Colon (tissue), 2 donors: ENCODE measurements at regions not wholly inside any gene's neighbourhood (a gene's known extent, or its start where the extent isn't known, plus 50 kb on each side); places are given as distances from the start of the nearest gene placed in this dataset.

ENCODE experiments used
- FAIRE-seq: peaks from 2 replicates; lab custom pipeline; 2012; peaks lifted over from hg19 to GRCh38; lab: Jason Lieb, UNC
- donor health status: control.
- donor health status: control.

DNA sequence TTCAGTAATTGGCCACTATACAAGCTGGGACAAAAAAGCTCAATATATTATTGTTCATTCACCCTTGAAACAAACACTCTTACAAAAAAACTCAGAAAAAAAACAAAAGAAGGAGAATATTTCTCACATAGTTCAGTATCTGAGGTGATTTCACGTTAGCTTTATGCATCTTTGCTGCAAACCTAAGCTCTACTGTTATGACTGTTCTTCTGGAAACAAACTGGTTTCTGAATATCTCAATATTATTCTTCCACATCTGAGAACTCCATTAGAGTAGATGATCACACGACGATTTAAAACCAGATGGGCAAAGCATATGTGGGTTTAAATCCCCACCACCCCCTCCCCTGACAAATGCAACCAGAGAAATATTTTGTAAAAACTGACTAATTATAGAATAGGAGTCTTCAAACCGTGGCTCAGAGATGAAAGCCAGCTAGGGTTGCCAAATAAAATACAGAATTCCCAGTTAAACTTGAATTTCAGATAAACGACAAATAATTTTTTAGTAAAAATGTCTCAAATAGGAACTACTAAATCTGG is 182.0 kb upstream of the FAM241A start:
- no peak for FAIRE-seq

- FAIRE-seq: no peak
Observed at GRCh38 chr4:111977419-111977965, 167.8 kb upstream of the FAM241A start.

GRCh38 chr4:111979921-111980320 is 165.3 kb upstream of the FAM241A start:
- no peak for FAIRE-seq

GRCh38 chr4:111982089-111982488 is 163.2 kb upstream of the FAM241A start:
- no peak for FAIRE-seq

- no peak for FAIRE-seq
Observed at GRCh38 chr4:111984169-111984819, 161.0 kb upstream of the FAM241A start.

DNA sequence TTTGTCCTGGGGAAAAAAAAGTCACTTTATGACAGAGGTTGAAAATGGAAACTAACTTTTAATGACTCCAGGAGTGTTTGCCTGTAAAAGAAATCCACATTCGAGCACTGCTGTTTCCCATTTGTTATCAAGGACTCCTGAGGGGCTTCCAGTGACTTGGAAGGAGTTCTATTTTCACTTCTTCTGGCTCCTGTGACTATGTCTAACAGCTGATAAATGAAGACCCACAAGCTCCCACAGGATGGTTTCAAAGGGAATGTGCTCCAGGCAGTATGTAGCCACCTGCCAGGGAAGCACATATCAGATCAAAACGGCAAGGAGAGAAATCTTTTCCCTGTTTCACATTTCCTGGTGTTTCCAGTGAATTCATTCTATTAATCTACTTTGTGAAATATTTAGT is 159.8 kb upstream of the FAM241A start:
- FAIRE-seq: no peak

- FAIRE-seq: no peak
Observed at GRCh38 chr4:111986095-111986494, 159.2 kb upstream of the FAM241A start.

GRCh38 chr4:111988514-111988913 is 156.7 kb upstream of the FAM241A start:
- no peak for FAIRE-seq

- FAIRE-seq: no peak
Observed at GRCh38 chr4:111989817-111990216, 155.4 kb upstream of the FAM241A start.

GRCh38 chr4:111991163-111991562 is 154.1 kb upstream of the FAM241A start:
- no peak for FAIRE-seq

- FAIRE-seq: no peak
Observed at GRCh38 chr4:111991797-111992196, 153.5 kb upstream of the FAM241A start.

- FAIRE-seq: no peak
Observed at GRCh38 chr4:111992351-111993168, 152.7 kb upstream of the FAM241A start.

GRCh38 chr4:111994392-111994791 is 150.9 kb upstream of the FAM241A start:
- FAIRE-seq: no peak

DNA sequence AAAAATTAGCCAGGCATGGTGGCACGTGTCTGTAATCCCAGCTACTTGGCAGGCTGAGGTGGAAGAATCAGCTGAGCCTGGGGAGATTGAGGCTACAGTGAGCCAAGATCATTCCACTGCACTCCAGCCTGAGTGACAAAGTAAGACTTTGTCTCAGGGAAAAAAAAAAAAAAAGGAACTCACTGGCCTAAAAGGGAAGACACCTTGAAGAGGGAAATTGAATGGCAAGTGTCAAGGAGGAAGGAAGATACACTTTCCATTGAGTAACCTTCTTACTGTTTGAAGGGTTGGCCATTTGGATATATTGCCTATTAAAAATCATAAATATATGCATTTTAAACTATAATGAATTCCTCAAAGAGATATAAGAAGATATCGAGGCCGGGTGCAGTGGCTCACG is 147.5 kb upstream of the FAM241A start:
- FAIRE-seq: no peak

GRCh38 chr4:111999801-112000200 is 145.5 kb upstream of the FAM241A start:
- no peak for FAIRE-seq

DNA sequence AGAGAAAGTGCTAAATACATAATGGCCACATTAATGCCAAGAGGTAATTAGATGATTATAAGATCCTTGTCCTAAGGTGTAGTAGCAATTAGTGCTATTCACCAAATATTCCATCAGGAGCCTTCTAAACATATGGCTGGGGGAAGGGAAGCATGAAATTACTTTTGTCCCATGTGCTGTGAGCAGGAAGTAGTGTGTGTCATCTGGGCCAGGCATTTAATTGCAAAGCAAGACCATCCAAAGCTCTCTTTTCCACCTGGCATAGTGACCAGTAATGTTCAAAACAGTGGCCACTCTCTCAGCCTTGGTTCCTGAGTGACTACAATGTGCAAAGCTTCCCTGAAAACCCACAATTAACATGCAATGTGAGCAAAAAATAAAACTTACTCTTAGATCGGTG is 144.2 kb upstream of the FAM241A start:
- no peak for FAIRE-seq

GRCh38 chr4:112002248-112002661 is 143.0 kb upstream of the FAM241A start:
- FAIRE-seq: no peak

DNA sequence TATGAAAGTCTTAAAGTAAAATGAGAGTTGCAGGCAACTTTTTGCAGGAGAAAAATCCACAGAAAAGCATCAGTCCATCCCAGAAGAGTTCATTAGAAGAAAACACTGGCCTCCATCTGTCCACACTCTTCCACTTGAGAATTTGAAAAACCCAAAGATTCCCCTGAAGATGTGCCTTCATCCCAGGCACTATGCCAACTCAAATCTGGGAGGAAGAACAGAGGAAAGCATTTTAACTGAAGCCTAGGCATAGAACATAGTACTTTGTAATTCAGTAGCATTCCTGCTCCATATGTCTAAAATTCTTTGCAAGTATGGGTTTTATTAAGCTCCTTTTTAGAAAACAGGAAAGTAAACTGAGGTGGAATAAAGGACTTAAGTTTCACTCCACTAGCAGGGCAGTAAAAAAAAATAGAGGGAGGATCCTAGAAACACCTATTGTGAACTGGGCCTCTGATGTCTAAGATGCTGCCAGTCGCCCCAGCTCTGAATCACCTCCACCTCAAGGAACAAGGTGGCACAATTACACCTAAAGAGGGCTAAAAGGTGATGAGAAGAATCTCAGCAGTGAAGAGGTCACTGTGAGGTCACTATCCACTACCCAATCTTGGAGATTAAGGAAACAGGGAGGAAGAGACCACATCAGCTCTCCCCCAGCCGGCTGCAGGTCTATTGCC is 141.9 kb upstream of the FAM241A start:
- FAIRE-seq: no peak

DNA sequence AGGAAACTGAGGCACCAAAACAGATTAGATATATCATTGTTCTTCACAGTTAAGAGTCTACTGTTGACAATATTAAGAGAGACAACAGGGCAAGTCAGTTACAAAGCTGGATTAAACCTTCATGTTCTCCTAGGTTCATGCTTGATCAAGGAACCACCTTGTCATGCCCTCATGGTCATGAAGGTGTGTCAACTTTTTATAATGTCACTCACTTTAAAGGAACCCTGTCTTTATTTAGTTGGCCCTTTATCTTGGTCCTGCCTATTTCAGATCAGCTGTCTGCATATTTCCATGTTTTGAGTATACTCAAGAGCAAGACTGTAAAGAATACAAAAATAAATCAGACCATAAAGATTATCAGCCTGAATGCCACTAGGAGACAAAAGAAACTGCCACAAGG is 140.2 kb upstream of the FAM241A start:
- no peak for FAIRE-seq

- no peak for FAIRE-seq
Observed at GRCh38 chr4:112007391-112007790, 137.9 kb upstream of the FAM241A start.

DNA sequence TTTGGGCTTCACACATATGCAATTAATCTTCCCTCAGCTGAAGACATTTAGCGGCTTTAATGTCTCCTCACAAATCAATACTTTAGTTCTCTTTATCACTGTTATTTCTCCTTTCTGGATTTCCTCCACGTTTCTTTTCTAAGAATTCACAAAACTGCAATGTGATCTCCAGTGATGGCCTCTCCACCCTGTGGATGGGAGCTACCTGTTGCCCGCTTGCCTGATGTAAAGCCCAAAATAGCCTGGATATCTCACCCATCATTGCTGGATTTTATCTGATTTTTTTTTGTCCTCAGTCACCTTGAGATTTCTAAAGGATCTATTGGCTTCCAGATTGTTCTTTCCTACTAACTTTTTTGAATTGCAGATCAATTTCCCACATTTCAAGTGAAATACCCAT is 129.3 kb upstream of the FAM241A start:
- no peak for FAIRE-seq

DNA sequence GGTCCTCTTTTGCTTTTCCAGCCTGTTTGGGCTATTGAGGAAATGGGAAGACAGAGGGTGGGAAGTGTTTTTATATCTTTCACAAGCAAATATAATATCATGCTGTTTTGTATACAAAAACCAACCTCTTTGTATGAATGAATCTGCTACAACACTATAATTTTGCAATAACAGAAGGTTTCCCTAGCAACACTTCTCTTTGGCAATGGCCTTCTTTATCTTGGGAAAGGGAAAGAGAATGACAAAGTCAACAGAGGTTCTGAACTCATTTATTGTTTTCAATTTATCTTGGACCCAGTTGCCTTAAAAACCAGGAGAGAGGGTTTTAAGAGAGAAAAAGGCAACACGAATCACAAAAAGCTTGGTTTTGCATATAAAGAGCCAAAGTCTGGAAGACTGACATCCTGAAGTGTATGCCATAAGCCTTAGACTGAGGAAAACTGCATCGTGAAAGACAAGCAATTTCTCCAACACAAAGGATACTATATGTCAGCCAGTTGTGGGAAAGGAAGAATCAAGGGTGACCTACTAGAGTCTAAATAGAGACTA is 121.8 kb upstream of the FAM241A start:
- no peak for FAIRE-seq
